ENCODE measurements at regions not wholly inside any gene's neighbourhood (a gene's known extent, or its start where the extent isn't known, plus 50 kb on each side); places are given as distances from the start of the nearest gene placed in this dataset.

DNA sequence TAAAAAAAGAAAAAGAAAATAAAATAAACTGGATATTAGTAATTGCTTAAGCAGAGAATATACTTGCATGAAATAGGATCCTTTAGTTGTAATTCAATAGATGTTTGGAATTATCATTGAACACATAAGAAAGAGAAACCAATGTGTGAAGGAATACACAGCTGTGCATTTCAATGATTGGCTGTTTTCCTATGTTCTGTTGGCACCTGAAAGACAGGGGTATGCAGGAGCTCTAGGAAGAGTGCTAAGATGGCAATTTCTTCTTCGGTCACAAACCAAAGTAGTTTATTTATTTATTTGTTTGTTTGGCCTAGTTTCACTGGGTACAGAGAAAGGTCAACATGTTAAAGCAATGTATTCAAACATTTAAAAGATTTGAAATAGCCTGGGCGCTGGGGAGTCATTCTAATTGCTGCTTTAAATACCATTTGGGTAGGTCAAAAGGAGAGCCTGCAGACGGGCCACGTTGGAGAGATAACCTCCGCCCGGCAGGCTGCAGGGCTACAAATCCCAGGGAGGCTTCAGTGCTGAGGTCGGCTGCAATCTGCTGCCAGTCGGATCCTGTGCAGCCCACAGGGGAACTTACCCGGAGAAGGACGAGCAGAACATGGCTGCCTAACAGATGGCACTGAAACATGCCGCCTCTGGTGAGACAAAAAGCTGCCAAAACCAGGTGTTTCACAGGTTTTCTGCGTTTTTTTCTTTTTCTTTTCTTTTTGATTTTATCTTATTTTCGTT lies 154.2 kb upstream of the TYRP1 start:
- POLR2A ChIA-PET, result no interaction called here
- H3K9me3 ChIP-seq (ENCODE audit: low read length), result no peaks in the 10 kb centered on the region
- DNase-seq (ENCODE audit: low spot score), result no peak
- H3K79me2 ChIP-seq (ENCODE audit: insufficient read depth, low read depth, low read length), result no peaks in the 10 kb centered on the region
- no peaks in the 10 kb centered on the region for H3K9me2 ChIP-seq (ENCODE audit: insufficient read depth, low read length)
- CTCF ChIA-PET (ENCODE audit: unreplicated experiment), result no interaction called here
- no peaks in the 10 kb centered on the region for H4K20me1 ChIP-seq (ENCODE audit: insufficient read depth, low read length)
- H3K4me3 ChIP-seq (ENCODE audit: low read depth, low read length, poor library complexity, severe bottlenecking), result no peak overlapping the region
- no peaks in the 10 kb centered on the region for H3K4me1 ChIP-seq (ENCODE audit: insufficient read depth, low read length, poor library complexity, severe bottlenecking)
- H2AFZ ChIP-seq (ENCODE audit: low read length), result no peak overlapping the region
- no peaks in the 10 kb centered on the region for H3K36me3 ChIP-seq (ENCODE audit: insufficient read depth, low read length)
- H3K27ac ChIP-seq (ENCODE audit: low read depth, low read length, poor library complexity, severe bottlenecking), result no peak overlapping the region
- intact Hi-C loops (cut with micrococcal nuclease; ENCODE audit: unreplicated experiment), result no loop called here
- no peak for TF ChIP-seq EZH2phosphoT487 (IDR thresholded peaks at IDR 0.05; ENCODE audit: borderline replicate concordance, low read depth, low read length)
- TF ChIP-seq, protein P1, sequence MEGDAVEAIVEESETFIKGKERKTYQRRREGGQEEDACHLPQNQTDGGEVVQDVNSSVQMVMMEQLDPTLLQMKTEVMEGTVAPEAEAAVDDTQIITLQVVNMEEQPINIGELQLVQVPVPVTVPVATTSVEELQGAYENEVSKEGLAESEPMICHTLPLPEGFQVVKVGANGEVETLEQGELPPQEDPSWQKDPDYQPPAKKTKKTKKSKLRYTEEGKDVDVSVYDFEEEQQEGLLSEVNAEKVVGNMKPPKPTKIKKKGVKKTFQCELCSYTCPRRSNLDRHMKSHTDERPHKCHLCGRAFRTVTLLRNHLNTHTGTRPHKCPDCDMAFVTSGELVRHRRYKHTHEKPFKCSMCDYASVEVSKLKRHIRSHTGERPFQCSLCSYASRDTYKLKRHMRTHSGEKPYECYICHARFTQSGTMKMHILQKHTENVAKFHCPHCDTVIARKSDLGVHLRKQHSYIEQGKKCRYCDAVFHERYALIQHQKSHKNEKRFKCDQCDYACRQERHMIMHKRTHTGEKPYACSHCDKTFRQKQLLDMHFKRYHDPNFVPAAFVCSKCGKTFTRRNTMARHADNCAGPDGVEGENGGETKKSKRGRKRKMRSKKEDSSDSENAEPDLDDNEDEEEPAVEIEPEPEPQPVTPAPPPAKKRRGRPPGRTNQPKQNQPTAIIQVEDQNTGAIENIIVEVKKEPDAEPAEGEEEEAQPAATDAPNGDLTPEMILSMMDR (conservative IDR thresholded peaks at IDR 0.05; ENCODE audit: low read length), result no peak
- BruUV-seq (replicated peaks), result no TSS peak
- H3K4me2 ChIP-seq (ENCODE audit: low read length), result no peak overlapping the region

DNA sequence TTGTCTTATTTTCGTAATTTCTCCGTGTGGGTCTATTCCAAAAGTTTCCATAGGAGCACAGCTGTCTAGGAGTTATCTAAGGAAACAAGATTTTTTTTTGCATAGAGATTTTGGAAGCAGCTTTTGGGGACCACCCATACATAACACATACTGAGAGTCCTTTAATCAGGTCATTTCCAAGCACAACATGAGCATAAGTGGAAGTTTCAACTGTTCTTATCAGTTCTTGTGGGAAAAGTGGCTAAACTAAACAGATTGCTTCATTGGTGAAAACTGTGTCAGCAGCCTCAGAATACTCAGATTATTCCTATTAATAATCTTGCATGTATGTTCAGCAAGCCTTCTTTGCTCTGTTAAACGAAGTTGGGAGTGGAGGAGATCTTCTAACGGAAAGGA lies 153.6 kb upstream of the TYRP1 start:
- intact Hi-C loops (cut with micrococcal nuclease; ENCODE audit: unreplicated experiment), result no loop called here
- BruUV-seq (replicated peaks), result no TSS peak
- Histone ChIP-seq H3K9me2 (ENCODE audit: insufficient read depth, low read length) (no peaks in the 10 kb centered on the region), H3K9me3 (ENCODE audit: low read length) (no peaks in the 10 kb centered on the region), H3K4me3 (ENCODE audit: low read depth, low read length, poor library complexity, severe bottlenecking) (no peak overlapping the region), H4K20me1 (ENCODE audit: insufficient read depth, low read length) (no peaks in the 10 kb centered on the region), H3K27ac (ENCODE audit: low read depth, low read length, poor library complexity, severe bottlenecking) (no peak overlapping the region), H3K4me2 (ENCODE audit: low read length) (no peak overlapping the region), H3K36me3 (ENCODE audit: insufficient read depth, low read length) (no peaks in the 10 kb centered on the region), H3K79me2 (ENCODE audit: insufficient read depth, low read depth, low read length) (no peaks in the 10 kb centered on the region), H2AFZ (ENCODE audit: low read length) (no peak overlapping the region), H3K4me1 (ENCODE audit: insufficient read depth, low read length, poor library complexity, severe bottlenecking) (no peaks in the 10 kb centered on the region)
- ChIA-PET CTCF (ENCODE audit: unreplicated experiment) (no interaction called here), POLR2A (no interaction called here)
- TF ChIP-seq, protein P1 (conservative IDR thresholded peaks at IDR 0.05; ENCODE audit: low read length), result no peak
- TF ChIP-seq EZH2phosphoT487 (IDR thresholded peaks at IDR 0.05; ENCODE audit: borderline replicate concordance, low read depth, low read length), result no peak
- no peak for DNase-seq (ENCODE audit: low spot score)

DNA sequence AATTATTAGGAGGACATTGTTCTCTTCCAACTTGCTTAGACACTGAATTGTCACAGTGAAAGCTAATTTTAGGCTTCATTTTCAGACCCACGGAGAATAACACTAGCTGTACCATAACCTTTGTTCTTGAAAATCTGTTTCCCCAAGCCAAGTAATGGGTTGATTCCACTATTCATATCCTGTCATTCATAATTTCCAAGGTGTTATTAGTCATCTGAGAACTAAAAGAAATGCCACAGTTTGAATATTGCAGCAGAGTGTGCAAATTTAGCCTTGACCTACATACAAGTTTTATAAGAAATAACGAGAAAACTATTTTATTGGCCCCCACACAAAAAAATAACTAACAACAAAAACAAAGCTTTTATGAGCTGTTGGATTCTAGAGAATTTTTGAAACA lies 148.5 kb upstream of the TYRP1 start:
- no peak overlapping the region for H3K4me2 ChIP-seq (ENCODE audit: low read length)
- TF ChIP-seq EZH2phosphoT487 (IDR thresholded peaks at IDR 0.05; ENCODE audit: borderline replicate concordance, low read depth, low read length), result no peak
- TF ChIP-seq, protein P1 (conservative IDR thresholded peaks at IDR 0.05; ENCODE audit: low read length), result no peak
- no peaks in the 10 kb centered on the region for H3K9me2 ChIP-seq (ENCODE audit: insufficient read depth, low read length)
- no peak overlapping the region for H3K4me3 ChIP-seq (ENCODE audit: low read depth, low read length, poor library complexity, severe bottlenecking)
- ChIA-PET POLR2A (interaction anchor here (1.4 kb wide), 1 partner anchor 11 kb away, joined by 4 read pairs; no protein-coding TSS in a partner anchor), CTCF (ENCODE audit: unreplicated experiment) (no interaction called here)
- H3K4me1 ChIP-seq (ENCODE audit: insufficient read depth, low read length, poor library complexity, severe bottlenecking), result no peaks in the 10 kb centered on the region
- DNase-seq (ENCODE audit: low spot score), result no peak
- no peak overlapping the region for H3K27ac ChIP-seq (ENCODE audit: low read depth, low read length, poor library complexity, severe bottlenecking)
- no peaks in the 10 kb centered on the region for H4K20me1 ChIP-seq (ENCODE audit: insufficient read depth, low read length)
- H3K36me3 ChIP-seq (ENCODE audit: insufficient read depth, low read length), result no peaks in the 10 kb centered on the region
- H2AFZ ChIP-seq (ENCODE audit: low read length), result no peak overlapping the region
- intact Hi-C loops (cut with micrococcal nuclease; ENCODE audit: unreplicated experiment), result no loop called here
- H3K79me2 ChIP-seq (ENCODE audit: insufficient read depth, low read depth, low read length), result no peaks in the 10 kb centered on the region
- no TSS peak for BruUV-seq (replicated peaks)
- no peaks in the 10 kb centered on the region for H3K9me3 ChIP-seq (ENCODE audit: low read length)

Measured in OCI-LY7 (cell line).